ENCODE measurements at regions not wholly inside any gene's neighbourhood (a gene's known extent, or its start where the extent isn't known, plus 50 kb on each side); places are given as distances from the start of the nearest gene placed in this dataset.

DNA sequence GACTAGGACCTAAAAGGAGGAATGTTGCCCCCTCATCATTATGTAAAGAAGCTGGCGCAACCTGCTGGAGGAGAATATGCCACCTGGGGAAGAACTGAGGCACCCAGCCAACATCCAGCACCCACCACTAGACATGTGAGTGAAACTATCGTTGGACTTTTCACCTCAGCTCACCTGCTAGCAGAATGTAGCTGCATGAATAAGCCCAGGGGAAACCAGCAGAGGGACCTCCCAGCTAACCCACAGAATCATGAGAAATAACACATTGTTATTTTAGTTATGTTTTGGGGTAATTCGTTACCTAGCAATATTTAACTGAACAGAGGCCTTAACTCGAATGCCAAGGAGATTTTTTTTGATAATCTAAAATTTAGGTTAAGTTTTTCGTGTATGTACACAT lies 542.5 kb upstream of the DAB1 start:
- H3K27ac Mint-ChIP-seq: no peak overlapping the region
- no peaks in the 10 kb centered on the region for H3K9me3 Mint-ChIP-seq
- DNase-seq: no peak
- H3K27me3 Mint-ChIP-seq: no peaks in the 10 kb centered on the region
- H3K4me1 Mint-ChIP-seq (ENCODE audit: low read depth): no peaks in the 10 kb centered on the region
- intact Hi-C loops (cut with micrococcal nuclease): no loop called here
- ChIA-PET CTCF (no interaction called here), POLR2A (no interaction called here)
- no peak overlapping the region for H3K4me3 Mint-ChIP-seq
- H3K36me3 Mint-ChIP-seq: no peaks in the 10 kb centered on the region

- Mint-ChIP-seq H3K27ac (no peak overlapping the region), H3K27me3 (no peaks in the 10 kb centered on the region), H3K4me3 (no peak overlapping the region), H3K4me1 (ENCODE audit: low read depth) (no peaks in the 10 kb centered on the region), H3K9me3 (no peaks in the 10 kb centered on the region), H3K36me3 (no peaks in the 10 kb centered on the region)
- no peak for DNase-seq
- intact Hi-C loops (cut with micrococcal nuclease): no loop called here
- ChIA-PET POLR2A (no interaction called here), CTCF (no interaction called here)
Measured at GRCh38 chr1:57963581-57963980, 539.7 kb upstream of the DAB1 start.

- no peaks in the 10 kb centered on the region for H3K9me3 Mint-ChIP-seq
- intact Hi-C loops (cut with micrococcal nuclease): no loop called here
Measured at GRCh38 chr1:57959531-57960241, 535.8 kb upstream of the DAB1 start.

DNA sequence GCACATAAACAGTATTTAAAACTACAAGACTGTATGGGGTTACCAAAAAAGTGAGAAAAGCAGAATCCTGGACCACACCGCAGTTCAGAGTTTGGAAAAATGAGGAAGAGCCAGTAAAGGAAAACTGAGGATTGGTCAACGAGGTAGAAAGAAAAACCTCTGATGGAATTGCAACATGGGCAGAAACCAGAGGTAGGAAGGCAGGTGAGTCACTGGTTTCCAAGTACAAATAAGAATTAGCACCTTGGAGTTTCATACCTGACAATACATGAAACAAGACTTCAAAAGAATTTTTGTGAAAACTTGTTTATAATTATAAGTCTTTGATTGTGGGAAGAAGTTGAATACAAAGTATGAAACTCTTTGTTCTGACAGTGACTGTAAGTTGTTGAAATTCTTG lies 533.7 kb upstream of the DAB1 start:
- Mint-ChIP-seq H3K9me3 (no peaks in the 10 kb centered on the region), H3K27me3 (no peaks in the 10 kb centered on the region), H3K4me3 (no peak overlapping the region), H3K36me3 (no peaks in the 10 kb centered on the region), H3K4me1 (ENCODE audit: low read depth) (no peaks in the 10 kb centered on the region), H3K27ac (no peak overlapping the region)
- DNase-seq: no peak
- POLR2A ChIA-PET: no interaction called here
- intact Hi-C loops (cut with micrococcal nuclease): no loop called here
- CTCF ChIA-PET: no interaction called here

More at GRCh38 chr1:57959531-57960241, 535.8 kb upstream of the DAB1 start:
- DNase-seq: no peak
- Mint-ChIP-seq H3K4me1 (ENCODE audit: low read depth) (no peaks in the 10 kb centered on the region), H3K27me3 (no peaks in the 10 kb centered on the region), H3K27ac (no peak overlapping the region), H3K4me3 (no peak overlapping the region), H3K36me3 (no peaks in the 10 kb centered on the region)
- ChIA-PET POLR2A (no interaction called here), CTCF (no interaction called here)

DNA sequence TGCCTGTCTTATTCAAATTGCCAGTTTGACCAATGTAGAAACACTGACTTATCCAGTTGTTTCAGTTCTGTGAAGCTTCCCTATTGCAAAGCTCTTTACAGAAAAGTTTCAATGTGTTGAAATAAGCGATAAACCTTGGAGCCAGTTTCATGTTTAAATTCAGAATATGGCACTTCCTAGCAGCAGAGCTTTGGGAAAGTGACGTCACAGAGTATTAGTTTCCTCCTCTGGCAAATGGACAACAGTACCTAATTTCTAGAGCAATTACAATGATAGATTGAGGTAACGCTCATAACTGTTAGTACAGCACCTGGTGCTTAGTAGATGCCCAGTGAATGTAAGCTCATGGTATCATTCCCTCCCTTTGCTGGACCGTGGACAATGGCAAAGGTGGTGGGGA lies 527.5 kb upstream of the DAB1 start:
- intact Hi-C loops (cut with micrococcal nuclease): no loop called here
- CTCF ChIA-PET: no interaction called here
- no peak for DNase-seq

GRCh38 chr1:57949168-57949567 lies 525.3 kb upstream of the DAB1 start:
- H3K4me3 Mint-ChIP-seq: no peak overlapping the region
- no peaks in the 10 kb centered on the region for H3K9me3 Mint-ChIP-seq
- intact Hi-C loops (cut with micrococcal nuclease): no loop called here
- no peaks in the 10 kb centered on the region for H3K36me3 Mint-ChIP-seq
- no peaks in the 10 kb centered on the region for H3K4me1 Mint-ChIP-seq (ENCODE audit: low read depth)
- no peak overlapping the region for H3K27ac Mint-ChIP-seq
- H3K27me3 Mint-ChIP-seq: no peaks in the 10 kb centered on the region
- POLR2A ChIA-PET: no interaction called here
- DNase-seq: no peak
- CTCF ChIA-PET: no interaction called here

More for the DNA sequence above, 527.5 kb upstream of the DAB1 start:
- Mint-ChIP-seq H3K27me3 (no peaks in the 10 kb centered on the region), H3K4me3 (no peak overlapping the region), H3K9me3 (no peaks in the 10 kb centered on the region), H3K27ac (no peak overlapping the region), H3K36me3 (no peaks in the 10 kb centered on the region), H3K4me1 (ENCODE audit: low read depth) (no peaks in the 10 kb centered on the region)
- POLR2A ChIA-PET: no interaction called here

DNA sequence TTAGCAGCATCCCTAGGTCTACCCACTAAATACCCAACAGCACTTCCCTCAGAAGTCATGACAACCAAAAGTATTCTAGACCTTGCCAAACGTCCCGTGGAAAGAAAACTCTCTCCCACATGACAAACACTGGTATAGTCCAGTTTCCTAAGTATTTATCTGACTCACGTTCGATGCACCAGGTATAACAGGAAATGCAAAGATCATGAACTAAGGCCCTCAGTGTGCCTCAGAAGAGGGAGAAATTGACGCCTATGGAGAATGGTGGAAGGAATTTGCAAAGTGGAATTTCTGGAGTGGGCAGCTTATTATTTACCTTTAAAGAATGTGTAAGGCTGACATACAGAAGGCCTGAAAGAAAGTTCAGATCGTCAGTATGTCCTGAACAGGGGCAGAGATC lies 523.6 kb upstream of the DAB1 start:
- POLR2A ChIA-PET: no interaction called here
- intact Hi-C loops (cut with micrococcal nuclease): no loop called here
- Mint-ChIP-seq H3K27ac (no peak overlapping the region), H3K9me3 (no peaks in the 10 kb centered on the region), H3K36me3 (no peaks in the 10 kb centered on the region), H3K4me1 (ENCODE audit: low read depth) (no peaks in the 10 kb centered on the region), H3K4me3 (no peak overlapping the region), H3K27me3 (no peaks in the 10 kb centered on the region)
- CTCF ChIA-PET: no interaction called here
- no peak for DNase-seq

DNA sequence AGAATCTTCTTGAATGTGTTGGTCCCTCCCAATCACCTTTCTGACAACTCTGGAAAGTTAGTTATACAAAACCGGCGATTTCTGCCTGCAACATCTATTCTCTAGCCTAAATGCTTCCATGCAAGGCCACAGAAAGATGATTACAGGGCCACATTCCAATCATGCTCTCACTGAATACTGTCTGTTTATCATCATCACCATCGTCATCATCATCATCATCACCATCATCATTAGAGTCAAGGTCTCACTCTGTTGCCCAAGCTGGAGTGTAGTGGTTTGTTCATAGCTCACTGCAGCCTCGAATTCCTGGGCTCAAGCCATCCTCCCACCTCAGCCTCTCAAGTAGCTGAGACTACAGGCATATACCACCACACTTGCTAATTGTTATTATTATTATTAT lies 521.2 kb upstream of the DAB1 start:
- Mint-ChIP-seq H3K4me1 (ENCODE audit: low read depth) (no peaks in the 10 kb centered on the region), H3K27me3 (no peaks in the 10 kb centered on the region), H3K27ac (no peak overlapping the region), H3K9me3 (no peaks in the 10 kb centered on the region), H3K4me3 (no peak overlapping the region), H3K36me3 (no peaks in the 10 kb centered on the region)
- no peak for DNase-seq
- ChIA-PET POLR2A (no interaction called here), CTCF (no interaction called here)
- intact Hi-C loops (cut with micrococcal nuclease): no loop called here

GRCh38 chr1:57943365-57943764 lies 519.5 kb upstream of the DAB1 start:
- H3K9me3 Mint-ChIP-seq: no peaks in the 10 kb centered on the region
- H3K4me1 Mint-ChIP-seq (ENCODE audit: low read depth): no peaks in the 10 kb centered on the region
- ChIA-PET POLR2A (no interaction called here), CTCF (no interaction called here)
- H3K4me3 Mint-ChIP-seq: no peak overlapping the region
- H3K27ac Mint-ChIP-seq: no peak overlapping the region
- no peak for DNase-seq
- no peaks in the 10 kb centered on the region for H3K36me3 Mint-ChIP-seq
- intact Hi-C loops (cut with micrococcal nuclease): no loop called here
- no peaks in the 10 kb centered on the region for H3K27me3 Mint-ChIP-seq

GRCh38 chr1:57934745-57935144 lies 510.9 kb upstream of the DAB1 start:
- intact Hi-C loops (cut with micrococcal nuclease): no loop called here
- Mint-ChIP-seq H3K27me3 (no peaks in the 10 kb centered on the region), H3K36me3 (no peaks in the 10 kb centered on the region), H3K4me3 (no peak overlapping the region), H3K27ac (no peak overlapping the region), H3K9me3 (no peaks in the 10 kb centered on the region), H3K4me1 (ENCODE audit: low read depth) (no peaks in the 10 kb centered on the region)
- POLR2A ChIA-PET: no interaction called here
- CTCF ChIA-PET: no interaction called here
- no peak for DNase-seq

DNA sequence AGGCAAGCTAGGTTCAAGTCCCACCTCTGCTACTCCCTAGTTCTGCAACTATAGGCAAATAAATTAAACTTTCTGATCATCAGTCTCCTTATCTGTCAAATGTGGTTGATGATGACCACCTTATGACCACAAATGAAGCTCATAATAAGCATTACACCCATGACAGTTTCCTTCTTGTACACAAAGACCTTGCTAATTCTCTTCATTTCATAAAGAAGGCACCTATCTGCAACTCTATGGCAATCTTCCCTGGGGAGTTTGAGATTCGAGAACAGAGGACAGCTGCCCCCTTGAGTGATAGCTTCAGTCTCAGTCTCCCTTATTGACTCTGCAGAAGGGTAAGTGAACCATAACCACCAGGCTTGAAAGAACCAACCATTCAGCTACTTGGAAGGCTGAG lies 503.1 kb upstream of the DAB1 start:
- no peak for DNase-seq
- Mint-ChIP-seq H3K4me1 (ENCODE audit: low read depth) (no peaks in the 10 kb centered on the region), H3K9me3 (no peaks in the 10 kb centered on the region), H3K27ac (no peak overlapping the region), H3K36me3 (no peaks in the 10 kb centered on the region), H3K27me3 (no peaks in the 10 kb centered on the region), H3K4me3 (no peak overlapping the region)
- ChIA-PET POLR2A (no interaction called here), CTCF (no interaction called here)
- intact Hi-C loops (cut with micrococcal nuclease): no loop called here

- Mint-ChIP-seq H3K9me3 (no peaks in the 10 kb centered on the region), H3K4me3 (no peak overlapping the region), H3K27ac (no peak overlapping the region), H3K4me1 (ENCODE audit: low read depth) (no peaks in the 10 kb centered on the region), H3K36me3 (no peaks in the 10 kb centered on the region), H3K27me3 (no peaks in the 10 kb centered on the region)
- intact Hi-C loops (cut with micrococcal nuclease): no loop called here
- no peak for DNase-seq
- CTCF ChIA-PET: no interaction called here
- POLR2A ChIA-PET: no interaction called here
Measured at GRCh38 chr1:57926025-57926552, 502.2 kb upstream of the DAB1 start.

DNA sequence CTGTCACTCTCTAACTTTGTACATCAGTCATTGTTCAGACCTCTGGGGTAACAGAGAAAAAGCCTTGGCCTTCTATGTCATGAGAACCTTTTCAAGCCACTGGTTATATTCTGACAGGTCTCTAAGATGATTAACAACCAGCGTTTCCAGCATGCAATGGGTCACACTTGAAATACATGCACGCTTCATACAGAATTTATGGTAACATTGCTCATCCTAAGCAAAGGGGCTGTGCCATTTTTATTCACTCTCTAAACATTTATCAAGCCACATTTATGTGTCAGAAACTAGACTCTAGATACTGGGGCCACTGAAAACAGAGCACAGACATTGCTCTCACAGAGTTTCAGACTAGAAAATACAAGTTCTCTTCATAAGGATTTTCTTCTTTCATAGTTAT lies 501.4 kb upstream of the DAB1 start:
- no peaks in the 10 kb centered on the region for H3K4me1 Mint-ChIP-seq (ENCODE audit: low read depth)
- H3K27me3 Mint-ChIP-seq: no peaks in the 10 kb centered on the region
- POLR2A ChIA-PET: no interaction called here
- no peak overlapping the region for H3K4me3 Mint-ChIP-seq
- no peak overlapping the region for H3K27ac Mint-ChIP-seq
- DNase-seq: no peak
- no peaks in the 10 kb centered on the region for H3K9me3 Mint-ChIP-seq
- H3K36me3 Mint-ChIP-seq: no peaks in the 10 kb centered on the region
- intact Hi-C loops (cut with micrococcal nuclease): no loop called here
- CTCF ChIA-PET: no interaction called here
